ENCODE measurements at regions not wholly inside any gene's neighbourhood (a gene's known extent, or its start where the extent isn't known, plus 50 kb on each side); places are given as distances from the start of the nearest gene placed in this dataset.

- no peak for DNase-seq (ENCODE audit: low read depth, low spot score)
- H3K4me3 ChIP-seq (ENCODE audit: insufficient read length, low read depth) = no peak overlapping the region
- TF ChIP-seq SUZ12 (IDR thresholded peaks at IDR 0.05; ENCODE audit: extremely low read depth, insufficient read depth, insufficient read length) (no peak), YY1 (IDR thresholded peaks at IDR 0.05; ENCODE audit: insufficient read depth, insufficient read length) (no peak), ZNF274 (IDR thresholded peaks at IDR 0.05; ENCODE audit: low read depth, low read length) (no peak)
These were observed 1229.2 kb upstream of the CADM2 start for GRCh38 chr3:83729576-83729975.

GRCh38 chr3:83734656-83735055, 1224.1 kb upstream of the CADM2 start:
- TF ChIP-seq ZNF274 (IDR thresholded peaks at IDR 0.05; ENCODE audit: low read depth, low read length) (no peak), YY1 (IDR thresholded peaks at IDR 0.05; ENCODE audit: insufficient read depth, insufficient read length) (no peak), SUZ12 (IDR thresholded peaks at IDR 0.05; ENCODE audit: extremely low read depth, insufficient read depth, insufficient read length) (no peak)
- H3K9me3 ChIP-seq (ENCODE audit: insufficient read depth, low read length) = no peaks in the 10 kb centered on the region
- H3K36me3 ChIP-seq (ENCODE audit: insufficient read depth, insufficient read length, low read length) = no peaks in the 10 kb centered on the region
- DNase-seq (ENCODE audit: low read depth, low spot score) = no peak
- no peak overlapping the region for H3K9ac ChIP-seq (ENCODE audit: insufficient read length, low read depth)
- no peaks in the 10 kb centered on the region for H3K4me1 ChIP-seq (ENCODE audit: insufficient read depth, insufficient read length)
- no peaks in the 10 kb centered on the region for H3K27me3 ChIP-seq (ENCODE audit: insufficient read depth, insufficient read length)
- no peak overlapping the region for H3K4me3 ChIP-seq (ENCODE audit: insufficient read length, low read depth)

More at GRCh38 chr3:83729576-83729975, 1229.2 kb upstream of the CADM2 start:
- Histone ChIP-seq H3K27me3 (ENCODE audit: insufficient read depth, insufficient read length) (no peaks in the 10 kb centered on the region), H3K9me3 (ENCODE audit: insufficient read depth, low read length) (peaks cover 10% of the 10 kb centered on the region; the same call in 1 of the 2 replicates), H3K4me1 (ENCODE audit: insufficient read depth, insufficient read length) (no peaks in the 10 kb centered on the region), H3K9ac (ENCODE audit: insufficient read length, low read depth) (no peak overlapping the region), H3K36me3 (ENCODE audit: insufficient read depth, insufficient read length, low read length) (no peaks in the 10 kb centered on the region)

- Histone ChIP-seq H3K9me3 (ENCODE audit: insufficient read depth, low read length) (no peaks in the 10 kb centered on the region), H3K9ac (ENCODE audit: insufficient read length, low read depth) (no peak overlapping the region), H3K36me3 (ENCODE audit: insufficient read depth, insufficient read length, low read length) (no peaks in the 10 kb centered on the region), H3K4me3 (ENCODE audit: insufficient read length, low read depth) (no peak overlapping the region), H3K27me3 (ENCODE audit: insufficient read depth, insufficient read length) (no peaks in the 10 kb centered on the region), H3K4me1 (ENCODE audit: insufficient read depth, insufficient read length) (no peaks in the 10 kb centered on the region)
- DNase-seq (ENCODE audit: low read depth, low spot score) = no peak
- TF ChIP-seq SUZ12 (IDR thresholded peaks at IDR 0.05; ENCODE audit: extremely low read depth, insufficient read depth, insufficient read length) (no peak), YY1 (IDR thresholded peaks at IDR 0.05; ENCODE audit: insufficient read depth, insufficient read length) (no peak), ZNF274 (IDR thresholded peaks at IDR 0.05; ENCODE audit: low read depth, low read length) (no peak)
These were observed 1220.6 kb upstream of the CADM2 start for GRCh38 chr3:83738202-83738601.

GRCh38 chr3:83740504-83740903, 1218.3 kb upstream of the CADM2 start:
- TF ChIP-seq SUZ12 (IDR thresholded peaks at IDR 0.05; ENCODE audit: extremely low read depth, insufficient read depth, insufficient read length) (no peak), ZNF274 (IDR thresholded peaks at IDR 0.05; ENCODE audit: low read depth, low read length) (no peak), YY1 (IDR thresholded peaks at IDR 0.05; ENCODE audit: insufficient read depth, insufficient read length) (no peak)
- Histone ChIP-seq H3K4me3 (ENCODE audit: insufficient read length, low read depth) (no peak overlapping the region), H3K9ac (ENCODE audit: insufficient read length, low read depth) (no peak overlapping the region), H3K36me3 (ENCODE audit: insufficient read depth, insufficient read length, low read length) (no peaks in the 10 kb centered on the region), H3K9me3 (ENCODE audit: insufficient read depth, low read length) (no peaks in the 10 kb centered on the region), H3K4me1 (ENCODE audit: insufficient read depth, insufficient read length) (no peaks in the 10 kb centered on the region), H3K27me3 (ENCODE audit: insufficient read depth, insufficient read length) (no peaks in the 10 kb centered on the region)
- no peak for DNase-seq (ENCODE audit: low read depth, low spot score)

- Histone ChIP-seq H3K9me3 (ENCODE audit: insufficient read depth, low read length) (peaks cover 7% of the 10 kb centered on the region; the same call in 1 of the 2 replicates), H3K36me3 (ENCODE audit: insufficient read depth, insufficient read length, low read length) (no peaks in the 10 kb centered on the region), H3K4me3 (ENCODE audit: insufficient read length, low read depth) (no peak overlapping the region), H3K27me3 (ENCODE audit: insufficient read depth, insufficient read length) (no peaks in the 10 kb centered on the region), H3K4me1 (ENCODE audit: insufficient read depth, insufficient read length) (no peaks in the 10 kb centered on the region), H3K9ac (ENCODE audit: insufficient read length, low read depth) (no peak overlapping the region)
- TF ChIP-seq ZNF274 (IDR thresholded peaks at IDR 0.05; ENCODE audit: low read depth, low read length) (no peak), YY1 (IDR thresholded peaks at IDR 0.05; ENCODE audit: insufficient read depth, insufficient read length) (no peak), SUZ12 (IDR thresholded peaks at IDR 0.05; ENCODE audit: extremely low read depth, insufficient read depth, insufficient read length) (no peak)
- no peak for DNase-seq (ENCODE audit: low read depth, low spot score)
These were observed 1192.8 kb upstream of the CADM2 start for GRCh38 chr3:83765956-83766355.

- DNase-seq (ENCODE audit: low read depth, low spot score) = no peak
- Histone ChIP-seq H3K36me3 (ENCODE audit: insufficient read depth, insufficient read length, low read length) (no peaks in the 10 kb centered on the region), H3K4me3 (ENCODE audit: insufficient read length, low read depth) (no peak overlapping the region), H3K9ac (ENCODE audit: insufficient read length, low read depth) (no peak overlapping the region), H3K27me3 (ENCODE audit: insufficient read depth, insufficient read length) (no peaks in the 10 kb centered on the region), H3K4me1 (ENCODE audit: insufficient read depth, insufficient read length) (no peaks in the 10 kb centered on the region), H3K9me3 (ENCODE audit: insufficient read depth, low read length) (peaks cover 7% of the 10 kb centered on the region; the same call in 1 of the 2 replicates)
- TF ChIP-seq YY1 (IDR thresholded peaks at IDR 0.05; ENCODE audit: insufficient read depth, insufficient read length) = no peak
- TF ChIP-seq ZNF274 (IDR thresholded peaks at IDR 0.05; ENCODE audit: low read depth, low read length) = no peak
- no peak for TF ChIP-seq SUZ12 (IDR thresholded peaks at IDR 0.05; ENCODE audit: extremely low read depth, insufficient read depth, insufficient read length)
These were observed 1188.8 kb upstream of the CADM2 start for GRCh38 chr3:83769791-83770663.

GRCh38 chr3:83770664-83771402, 1188.0 kb upstream of the CADM2 start:
- TF ChIP-seq ZNF274 (IDR thresholded peaks at IDR 0.05; ENCODE audit: low read depth, low read length) = no peak
- no peak for TF ChIP-seq SUZ12 (IDR thresholded peaks at IDR 0.05; ENCODE audit: extremely low read depth, insufficient read depth, insufficient read length)
- TF ChIP-seq YY1 (IDR thresholded peaks at IDR 0.05; ENCODE audit: insufficient read depth, insufficient read length) = no peak
- Histone ChIP-seq H3K9me3 (ENCODE audit: insufficient read depth, low read length) (peaks cover 7% of the 10 kb centered on the region; the same call in 1 of the 2 replicates), H3K9ac (ENCODE audit: insufficient read length, low read depth) (no peak overlapping the region), H3K4me3 (ENCODE audit: insufficient read length, low read depth) (no peak overlapping the region), H3K36me3 (ENCODE audit: insufficient read depth, insufficient read length, low read length) (no peaks in the 10 kb centered on the region), H3K4me1 (ENCODE audit: insufficient read depth, insufficient read length) (no peaks in the 10 kb centered on the region), H3K27me3 (ENCODE audit: insufficient read depth, insufficient read length) (no peaks in the 10 kb centered on the region)
- DNase-seq (ENCODE audit: low read depth, low spot score) = no peak
